Stimulated activated CD4-positive, alpha-beta T cell treated with anti-CD3 and anti-CD28 coated beads, Interleukin-15, amount 100 ng/mL, for 24 hours (primary cell): ENCODE measurements at regions not wholly inside any gene's neighbourhood (a gene's known extent, or its start where the extent isn't known, plus 50 kb on each side); places are given as distances from the start of the nearest gene placed in this dataset.

Experiments
- DNase-seq: peaks from one replicate; pipeline ENCODE4 v3.0.0-alpha.2; 2020

DNA sequence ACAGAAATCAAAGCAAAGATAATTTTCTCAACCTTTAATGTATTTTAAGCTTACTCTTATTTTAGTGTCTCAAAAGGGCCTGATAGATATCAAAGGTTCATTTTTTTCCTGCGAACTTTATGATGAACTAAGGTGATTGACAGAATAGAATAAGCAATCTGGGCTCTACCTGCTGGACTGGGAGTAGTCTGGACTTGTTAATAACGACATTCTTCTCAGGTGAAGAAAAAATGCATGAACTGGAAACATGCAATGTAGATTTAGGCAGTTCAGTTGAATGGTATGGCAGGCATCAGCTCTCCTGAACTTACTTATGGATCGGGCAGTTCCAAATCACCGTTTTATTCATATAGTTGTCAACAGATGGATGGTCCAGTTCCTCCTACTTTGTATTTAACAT is 189.7 kb upstream of the ZBTB20 start:
- DNase-seq: no peak

DNA sequence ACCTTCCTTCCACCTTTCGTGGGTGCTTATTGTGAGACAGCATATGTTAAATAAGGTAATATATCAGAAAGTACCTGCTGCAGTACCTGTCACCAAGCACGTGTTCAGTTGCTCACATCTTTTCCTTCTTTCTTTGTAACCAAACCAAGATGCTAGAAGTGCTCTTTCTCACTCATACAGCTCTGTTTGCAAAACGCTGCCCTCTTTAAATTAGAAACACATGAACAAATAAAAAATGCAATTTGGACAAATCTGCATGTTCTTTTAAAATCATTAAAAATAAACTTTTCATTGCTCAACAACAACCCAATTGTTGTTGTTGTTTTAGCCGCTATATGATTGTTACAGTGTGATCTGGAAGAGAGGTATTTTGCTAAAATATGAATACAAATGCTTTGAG is 193.5 kb upstream of the ZBTB20 start:
- DNase-seq: no peak

DNA sequence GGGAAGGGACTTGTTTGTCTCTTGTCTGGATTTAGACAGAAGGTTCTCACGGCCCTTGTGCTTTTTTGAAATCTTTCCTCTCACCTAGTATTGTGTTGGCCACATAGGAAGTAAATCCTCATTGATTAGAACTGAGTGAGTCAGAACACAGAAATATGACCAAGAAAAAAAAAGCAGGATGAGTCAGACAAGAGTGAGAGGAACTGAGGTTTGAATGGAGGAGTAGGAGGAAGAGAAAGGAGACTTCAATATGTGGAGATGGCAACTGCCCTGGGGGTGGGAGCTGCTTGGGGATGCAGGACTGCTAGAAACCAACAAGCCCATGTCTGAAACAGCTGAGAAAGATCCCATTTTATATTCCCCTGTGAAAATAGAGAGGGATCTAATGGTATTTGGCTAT is 194.1 kb upstream of the ZBTB20 start:
- peak; percentile 3 for DNase-seq

DNA sequence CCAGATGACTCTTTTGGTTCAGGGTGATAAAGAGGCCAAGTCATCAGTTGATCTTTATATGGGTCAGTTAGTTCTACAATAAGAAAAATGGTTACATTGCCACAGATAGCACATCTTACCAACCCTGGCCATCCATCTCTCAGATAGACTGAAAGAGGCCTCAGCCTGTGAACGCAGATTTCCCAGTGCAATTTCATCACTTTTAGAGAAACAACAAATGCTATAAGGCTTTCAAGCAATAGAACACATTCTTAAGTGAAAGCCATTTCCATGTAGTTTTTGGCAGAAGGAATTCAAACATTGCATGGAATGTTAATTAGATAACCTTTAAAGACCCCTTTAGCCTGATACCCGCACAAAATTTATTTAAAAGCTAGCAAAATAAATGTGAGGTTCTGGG is 200.6 kb upstream of the ZBTB20 start:
- no peak for DNase-seq

DNA sequence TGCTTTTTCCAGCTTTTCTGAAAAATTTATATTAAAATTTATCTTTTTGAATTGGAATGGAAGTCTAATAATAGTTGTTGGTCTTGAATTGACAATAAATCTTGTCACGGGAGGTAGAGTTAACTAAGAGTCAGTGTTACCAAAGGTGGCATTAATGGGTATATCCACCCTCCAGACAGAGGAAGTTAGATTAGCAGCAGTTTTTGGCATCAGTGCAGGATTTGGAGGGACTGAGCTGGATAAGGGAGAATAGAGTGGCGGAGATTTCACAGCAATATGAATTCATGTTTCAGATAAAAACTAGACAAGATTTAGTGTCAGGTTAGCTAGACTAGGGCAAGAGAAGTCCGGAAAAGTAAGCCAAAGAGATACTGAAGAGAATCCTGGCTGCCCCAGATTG is 201.3 kb upstream of the ZBTB20 start:
- no peak for DNase-seq

DNA sequence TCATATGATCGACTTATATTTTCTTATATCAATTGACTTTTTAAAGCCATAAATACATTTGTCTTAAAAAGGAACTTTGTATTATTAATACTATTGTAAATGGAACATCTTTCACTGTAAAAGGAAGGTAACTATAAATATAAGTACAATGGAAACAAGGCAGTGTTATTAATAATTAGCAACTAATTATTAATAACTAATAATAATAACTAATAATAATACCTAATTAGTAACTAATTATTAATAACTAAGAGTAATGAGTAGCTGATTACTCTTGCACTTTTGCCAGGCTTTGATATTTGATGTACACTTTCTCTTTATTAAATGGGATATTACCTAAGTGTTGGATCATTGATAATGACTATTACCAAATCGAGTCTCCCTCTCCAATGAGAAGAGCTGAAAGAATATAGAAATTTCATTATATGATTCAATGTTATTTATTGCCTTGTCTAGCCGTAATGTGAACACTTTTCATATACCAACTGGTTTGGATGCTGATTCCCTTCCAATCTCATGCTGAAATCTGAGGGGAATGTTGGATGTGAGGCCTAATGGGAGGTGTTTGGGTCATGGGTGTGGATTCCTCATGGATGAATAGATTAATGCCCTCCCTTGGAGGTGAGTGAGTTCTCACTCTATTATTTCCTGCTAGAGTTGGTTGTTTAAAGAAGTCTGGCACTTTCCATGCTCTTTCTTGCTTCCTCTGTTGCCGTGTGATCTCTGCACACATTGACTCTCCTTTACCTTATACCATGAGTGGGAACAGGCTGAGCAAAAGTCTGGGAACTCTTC is 202.1 kb upstream of the ZBTB20 start:
- DNase-seq: no peak

DNA sequence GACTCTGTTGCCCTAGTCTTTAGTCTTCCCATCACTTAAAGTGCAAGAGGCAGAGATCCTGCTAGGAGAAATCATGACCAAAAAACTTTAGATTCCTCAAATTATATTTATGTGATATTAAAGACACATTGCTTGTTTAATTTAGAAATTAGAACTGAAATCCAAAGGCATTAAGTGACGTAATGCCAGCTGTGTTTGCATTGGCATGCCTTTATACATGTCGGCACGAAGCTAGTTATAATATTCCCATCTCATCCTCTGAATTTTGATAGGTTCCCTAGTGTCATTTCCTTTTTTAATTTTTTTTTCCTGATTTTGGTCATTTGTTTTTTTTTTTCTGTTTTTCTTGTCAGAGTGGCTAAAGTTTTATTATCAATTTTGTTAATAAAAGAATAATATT is 203.5 kb upstream of the ZBTB20 start:
- DNase-seq: no peak

DNA sequence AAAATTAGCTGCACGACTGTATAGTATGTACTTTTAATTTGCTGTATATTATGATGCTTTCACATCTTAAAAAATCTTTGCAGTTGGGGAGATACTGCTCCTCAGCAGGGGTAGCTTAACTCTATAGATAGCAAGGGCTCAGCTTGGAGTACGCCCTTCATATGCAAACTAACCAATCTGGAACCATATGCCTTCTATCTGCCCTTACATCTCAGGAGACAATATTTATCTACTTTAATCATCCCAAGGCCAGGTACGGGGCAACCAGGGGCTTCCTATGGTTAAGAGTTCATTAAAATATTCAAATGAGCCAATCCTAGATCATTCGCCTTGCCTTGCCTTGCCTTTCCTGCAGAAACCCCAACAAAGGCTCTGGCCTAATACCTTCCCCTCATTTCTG is 204.1 kb upstream of the ZBTB20 start:
- no peak for DNase-seq

DNA sequence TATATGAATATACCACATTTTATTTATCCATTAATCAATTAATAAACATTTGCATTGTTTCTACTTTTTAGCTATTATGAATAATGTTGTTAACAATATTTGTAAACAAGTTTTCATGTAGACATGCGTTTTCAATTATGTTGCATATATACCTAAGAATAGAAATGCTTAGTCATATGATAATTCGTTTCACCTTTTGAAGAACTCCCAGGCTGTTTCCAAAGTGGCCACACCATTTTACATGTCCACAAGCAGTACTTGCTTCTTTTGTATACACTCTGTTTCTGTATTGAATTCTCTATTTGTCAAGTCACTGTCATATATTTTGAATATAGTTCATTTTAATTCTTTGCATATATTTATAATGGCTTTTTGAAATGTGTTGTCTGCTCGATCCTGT is 206.9 kb upstream of the ZBTB20 start:
- DNase-seq: no peak

DNA sequence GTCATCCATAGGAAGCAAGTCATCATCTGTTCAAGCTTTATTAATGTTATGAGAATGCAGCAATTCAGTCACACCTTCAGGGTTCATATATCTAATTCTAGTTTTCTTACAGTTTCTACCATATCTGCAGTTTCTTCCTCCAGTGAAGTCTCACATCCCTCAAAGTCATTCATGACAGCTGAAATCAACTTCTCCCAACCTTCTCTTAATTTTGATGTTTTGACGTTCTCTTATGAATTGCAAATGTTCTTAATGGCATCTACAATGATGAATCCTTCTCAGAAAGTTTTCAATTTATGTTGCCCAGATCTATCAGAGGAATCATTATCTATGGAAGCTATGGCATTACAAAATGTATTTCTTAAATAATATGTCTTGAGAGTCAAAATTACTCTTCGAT is 210.4 kb upstream of the ZBTB20 start:
- DNase-seq: no peak

DNA sequence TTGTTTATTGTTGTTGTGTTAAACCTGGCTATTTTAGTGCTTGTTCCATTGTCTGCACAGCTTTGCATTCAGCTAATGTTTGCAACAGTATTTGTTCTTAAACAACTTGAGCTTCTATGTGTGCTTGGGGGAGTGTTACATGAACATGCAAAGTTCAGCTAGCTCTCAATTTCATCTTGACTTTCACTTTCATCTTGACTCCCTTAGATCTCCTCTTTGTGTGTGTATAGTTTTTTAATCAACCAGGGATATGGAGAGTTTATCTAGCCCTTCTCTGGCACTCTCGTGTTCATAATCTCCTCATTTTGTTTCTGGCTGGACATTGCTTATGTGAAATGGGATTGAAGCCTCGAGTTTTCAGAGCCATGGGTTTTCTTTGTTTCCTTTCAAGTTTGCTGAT is 212.4 kb upstream of the ZBTB20 start:
- no peak for DNase-seq

DNA sequence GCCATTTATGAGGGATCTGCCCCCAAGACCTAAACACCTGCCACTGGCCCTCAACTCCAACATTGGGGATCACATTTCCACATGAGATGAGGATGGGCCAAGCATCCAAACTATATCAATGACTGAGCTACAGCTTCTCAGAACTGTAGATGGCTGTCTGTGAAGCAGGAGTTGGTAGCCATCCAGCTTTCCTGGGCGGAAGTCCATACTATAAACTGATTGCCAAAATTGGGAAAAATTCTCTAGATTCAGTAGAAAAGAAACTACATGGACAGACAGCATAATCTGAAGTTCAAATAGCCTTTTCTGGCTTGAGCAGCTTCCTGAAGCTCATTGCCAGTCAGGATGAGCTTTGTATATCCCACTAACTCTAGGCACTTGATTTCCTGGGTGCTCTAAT is 214.7 kb upstream of the ZBTB20 start:
- no peak for DNase-seq

DNA sequence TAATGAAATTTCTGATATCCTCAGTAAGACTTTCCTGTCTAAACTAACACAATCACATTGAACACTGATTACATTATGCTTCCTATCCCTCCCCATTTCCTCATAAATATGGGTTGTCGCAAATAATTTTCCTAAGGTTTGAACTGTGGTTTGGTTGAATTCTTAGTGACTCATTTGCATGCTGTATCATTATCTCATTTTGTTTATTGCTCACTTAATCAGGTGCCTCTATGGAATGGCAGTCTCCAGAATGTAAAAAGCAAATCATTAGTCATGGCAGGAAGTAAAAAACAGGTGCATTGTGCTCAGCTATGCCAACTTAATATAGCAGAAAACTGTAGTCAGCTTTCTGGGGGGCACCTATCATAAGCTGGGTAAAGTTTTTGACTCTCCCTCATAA is 216.0 kb upstream of the ZBTB20 start:
- no peak for DNase-seq

DNA sequence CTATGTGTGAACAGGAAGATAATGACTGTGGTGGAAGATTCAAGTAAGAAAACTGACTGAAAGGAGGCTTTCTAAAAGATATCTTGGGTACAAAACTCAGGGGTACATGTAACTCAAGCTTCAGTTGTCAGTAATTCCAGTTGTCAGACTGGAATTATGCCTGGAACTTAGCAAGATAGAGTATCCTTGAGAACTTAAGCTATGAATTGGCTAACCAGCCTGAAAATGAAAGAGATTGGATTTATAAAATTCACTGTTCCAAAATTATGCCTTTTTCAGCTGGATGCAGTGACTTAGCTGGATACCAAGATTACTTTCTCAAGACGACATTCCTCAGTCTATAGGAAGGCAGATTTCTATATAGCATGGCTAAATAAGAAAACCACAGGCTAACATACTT is 221.9 kb upstream of the ZBTB20 start:
- DNase-seq: no peak

DNA sequence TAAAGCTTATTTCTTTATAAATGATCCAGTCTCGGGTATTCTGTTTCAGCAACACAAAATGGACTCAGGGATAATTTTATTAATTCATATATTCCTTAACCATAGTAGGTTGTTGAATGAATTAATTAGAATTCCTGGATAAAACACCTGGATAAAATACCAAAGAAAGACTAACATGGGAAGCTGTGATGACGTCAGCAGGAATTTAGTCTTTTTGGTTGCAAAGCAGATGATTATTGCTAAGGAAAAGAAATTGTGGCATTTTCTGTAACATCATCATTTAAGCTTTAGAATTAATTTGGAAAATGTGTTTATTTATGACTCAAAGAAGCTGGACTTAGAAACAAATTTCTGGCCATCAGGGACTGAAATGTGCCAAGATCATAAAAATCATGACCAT is 228.3 kb upstream of the ZBTB20 start:
- no peak for DNase-seq

DNA sequence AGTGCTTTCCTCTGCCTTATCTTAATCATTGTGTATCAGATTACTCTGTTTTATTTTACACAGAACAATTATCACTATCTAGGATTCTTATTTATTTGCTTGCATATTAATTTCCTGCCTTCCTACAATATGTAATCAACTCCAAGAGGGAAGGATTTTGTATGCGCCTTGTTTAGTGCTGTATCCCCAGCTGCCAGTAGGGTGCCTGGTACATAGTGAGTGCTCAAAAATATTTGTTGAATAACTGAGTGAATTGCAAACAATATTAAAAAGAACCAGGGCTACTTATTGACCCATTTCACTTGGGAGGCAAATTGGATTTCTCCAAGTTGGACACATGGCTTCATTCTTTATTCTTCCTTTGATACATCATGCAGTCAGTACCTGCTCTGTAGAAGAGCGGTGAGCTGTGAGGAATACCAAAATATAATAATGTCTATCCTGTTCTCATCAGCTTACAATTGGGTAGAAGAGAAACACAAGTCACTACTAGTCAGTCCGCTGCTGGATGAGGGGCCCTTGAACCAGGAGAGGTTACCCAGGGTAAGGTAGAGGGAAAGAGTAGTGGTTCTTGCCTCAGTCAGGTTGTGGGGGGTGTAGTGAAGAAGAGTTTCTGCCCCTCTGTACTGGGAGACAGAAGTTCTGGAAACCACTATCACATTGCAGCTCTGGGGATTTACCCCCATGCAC is 233.9 kb upstream of the ZBTB20 start:
- no peak for DNase-seq

DNA sequence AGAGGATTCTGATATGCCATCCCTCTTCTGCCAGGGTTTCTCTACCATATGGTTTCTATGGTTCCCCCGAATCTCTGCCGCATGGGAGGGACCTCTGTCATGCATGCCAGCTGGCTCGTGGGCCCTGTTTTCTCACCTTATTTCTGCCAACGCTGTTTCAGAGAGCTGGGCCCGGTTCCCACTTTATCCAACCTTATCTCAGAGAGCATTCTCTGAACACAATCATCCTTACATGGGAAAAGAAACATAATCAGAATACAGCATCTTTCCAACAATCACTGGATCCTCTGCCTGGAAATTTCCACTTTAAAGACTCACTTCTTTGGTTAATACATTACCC is 234.5 kb upstream of the ZBTB20 start:
- DNase-seq: no peak

DNA sequence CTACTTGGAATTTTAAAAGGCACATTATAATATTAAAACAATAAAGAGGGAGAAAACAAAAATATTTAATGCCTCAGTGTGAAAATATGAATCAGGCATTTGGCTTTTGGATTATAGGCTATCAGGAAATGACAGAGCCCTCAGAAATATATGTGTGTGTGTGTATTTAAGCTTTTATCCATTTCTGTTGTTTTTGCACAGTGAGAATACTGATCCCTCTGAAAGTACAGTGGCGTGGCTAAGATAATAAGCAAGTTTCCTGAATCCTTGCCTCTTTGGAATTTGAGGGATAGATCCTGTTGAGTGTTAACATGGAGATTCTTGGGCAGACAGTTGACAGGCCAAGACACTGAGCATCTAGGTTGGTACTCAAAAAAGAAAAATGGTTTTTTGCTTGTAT is 234.8 kb upstream of the ZBTB20 start:
- DNase-seq: no peak

DNA sequence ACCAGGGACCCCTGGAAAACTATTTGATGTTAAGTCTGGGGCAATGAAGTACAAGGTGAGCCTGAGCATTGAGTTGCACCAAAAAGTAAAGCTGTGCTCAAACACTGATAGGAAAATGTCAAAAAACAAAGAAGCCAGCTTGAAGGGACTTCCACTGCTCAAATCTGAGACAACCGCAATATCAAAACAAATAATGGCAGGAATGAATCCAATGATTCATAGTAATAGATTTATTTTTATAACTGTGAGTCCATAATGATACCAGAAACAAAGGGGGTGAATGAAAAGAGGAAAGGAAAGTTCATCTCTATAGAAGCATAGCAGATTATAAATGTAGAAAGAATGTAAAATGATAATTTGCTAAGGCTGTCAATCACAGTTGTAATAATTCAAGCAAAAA is 237.3 kb upstream of the ZBTB20 start:
- DNase-seq: no peak

DNA sequence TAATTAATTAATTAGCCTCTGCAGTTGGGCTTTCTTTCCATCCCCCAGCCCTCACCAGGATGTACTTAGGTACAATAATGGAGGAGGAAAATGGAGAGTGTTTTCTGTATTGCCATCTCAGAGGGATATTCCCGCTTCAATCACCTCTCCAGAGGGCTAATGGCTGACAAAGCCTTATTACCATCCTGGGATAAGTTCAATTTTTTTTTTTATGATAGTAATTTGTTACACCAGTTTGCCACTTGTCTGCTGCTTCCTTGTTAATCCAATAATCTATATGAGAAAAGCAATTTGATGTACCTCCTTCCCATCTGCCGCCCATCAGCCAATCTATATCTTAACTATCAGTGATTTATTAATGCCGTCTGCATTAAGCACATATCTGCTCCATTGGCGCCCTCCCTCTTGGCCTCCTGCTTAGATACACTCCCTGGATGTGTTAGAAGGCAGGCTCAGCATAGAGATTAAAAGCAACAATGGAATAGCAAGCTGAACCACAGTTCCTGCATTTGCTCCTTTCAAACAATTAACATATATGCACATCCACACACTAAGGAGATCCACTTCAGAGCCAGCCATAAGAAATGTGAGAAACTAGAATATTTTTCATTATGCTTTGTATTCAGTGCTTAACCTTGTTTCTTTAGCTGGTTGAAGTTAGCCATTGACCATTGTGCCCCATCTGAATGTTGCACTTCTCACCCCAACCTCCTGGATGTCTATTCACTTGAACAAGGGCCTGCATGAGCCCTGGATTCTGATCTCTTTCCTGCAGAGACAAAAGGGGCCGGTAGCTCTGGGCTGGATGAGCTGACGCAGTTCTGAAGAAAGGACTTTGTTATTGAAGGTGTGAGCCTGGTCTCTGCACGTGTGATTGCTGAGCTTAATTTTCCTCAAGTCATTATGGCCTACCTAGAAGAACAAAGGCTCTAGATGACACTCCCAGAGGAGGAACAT is 237.3 kb upstream of the GAP43 start:
- DNase-seq: no peak

DNA sequence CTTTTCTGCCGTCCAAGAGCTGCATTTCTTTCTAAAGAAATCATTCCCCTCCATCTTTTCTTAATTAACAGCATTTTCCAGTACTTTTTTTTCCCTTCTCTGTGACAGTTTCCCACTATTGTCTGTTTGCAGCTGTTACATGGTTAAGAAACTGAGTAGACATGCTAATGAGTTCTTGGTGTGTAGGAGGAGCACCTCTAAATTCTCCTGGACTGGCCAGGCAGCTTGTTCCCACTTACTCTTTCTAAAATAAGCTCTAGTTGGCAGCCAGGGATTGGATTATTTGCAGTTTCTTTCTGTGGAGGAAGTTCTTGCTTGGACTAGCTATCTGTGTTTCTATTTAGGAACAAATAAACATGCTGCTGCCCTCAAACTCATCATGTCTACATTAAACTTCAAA is 235.1 kb upstream of the GAP43 start:
- no peak for DNase-seq

DNA sequence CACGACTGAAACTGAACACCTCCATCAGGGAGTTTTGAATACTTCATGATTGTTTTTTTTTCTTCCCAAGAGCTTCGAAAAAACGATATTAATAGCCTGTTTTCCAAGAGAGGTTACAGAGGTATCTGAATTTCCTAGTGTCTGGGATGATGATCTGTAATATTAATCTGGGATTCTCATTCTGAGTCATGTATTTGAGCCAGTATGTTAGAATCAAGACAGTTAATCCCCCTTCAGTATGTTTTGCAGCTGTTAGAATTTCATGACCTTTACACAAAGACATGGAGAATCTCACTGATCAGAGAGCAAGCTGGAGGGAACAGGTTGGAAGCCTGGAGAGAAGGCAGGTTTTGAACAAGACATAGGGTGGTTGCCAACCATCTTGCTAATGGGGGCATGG is 234.5 kb upstream of the GAP43 start:
- no peak for DNase-seq

DNA sequence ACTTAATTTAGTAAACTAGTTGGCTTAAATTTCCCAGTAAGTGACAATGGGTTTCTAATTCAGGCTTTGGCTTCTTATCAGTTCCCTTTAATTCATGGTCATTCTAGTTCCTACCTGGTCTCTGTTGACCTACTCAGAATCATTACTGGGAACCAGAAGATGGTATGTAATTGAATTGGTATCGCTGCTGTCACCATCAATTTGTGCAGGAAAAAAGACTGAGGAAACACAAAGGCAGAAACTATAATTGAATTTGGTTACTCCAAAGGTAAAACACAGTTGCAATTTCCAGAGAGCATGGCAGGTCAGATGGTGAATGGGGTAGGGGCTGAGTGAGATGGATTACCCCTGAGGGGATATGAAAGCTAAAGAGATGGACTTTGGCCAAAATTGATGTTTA is 226.5 kb upstream of the GAP43 start:
- no peak for DNase-seq

DNA sequence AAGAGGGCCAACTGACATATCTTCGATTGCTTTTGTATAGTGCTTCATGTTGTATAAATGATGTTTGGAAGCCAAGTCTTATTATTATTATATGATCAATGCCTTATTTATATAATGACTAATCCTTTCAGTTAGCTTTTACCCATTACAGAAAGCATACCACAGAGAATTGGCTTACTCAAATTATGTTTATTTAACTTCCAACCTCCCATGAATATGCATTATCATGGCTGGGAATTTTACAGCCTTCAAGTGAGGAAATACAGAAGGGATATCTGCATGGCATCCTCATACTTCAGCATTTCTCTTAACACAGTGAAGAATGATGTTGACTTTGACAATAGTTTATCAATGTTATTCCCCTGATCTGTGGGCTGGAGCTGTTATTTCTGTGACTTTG is 225.9 kb upstream of the GAP43 start:
- no peak for DNase-seq
